SK-N-SH (cell line): ENCODE measurements at regions not wholly inside any gene's neighbourhood (a gene's known extent, or its start where the extent isn't known, plus 50 kb on each side); places are given as distances from the start of the nearest gene placed in this dataset.

ENCODE experiments used
- CTCF ChIA-PET: fragments of 300-600, 350-600 bp; formaldehyde crosslinking; extraction: SDS; loops from one replicate; lab custom pipeline; 2021; lab: Yijun Ruan, JAX
- POLR2A ChIA-PET: fragments of 350-600 bp; sonication (Branson Sonifier 250); formaldehyde crosslinking; extraction: SDS; loops from one replicate; lab custom pipeline; 2020; ENCODE audit warnings: antibody characterized with exemption, inconsistent platforms; lab: Yijun Ruan, JAX
- DNase-seq: peaks from one replicate; pipeline ENCODE4 v3.0.0; 2012
- H2AFZ ChIP-seq: fragments of 200-600 bp; sonication (generic); 2 replicates; pipeline ENCODE4 v1.8.1; 2016; ENCODE audit warnings: antibody characterized with exemption, mild to moderate bottlenecking, low read depth
- H3F3A ChIP-seq: fragments of 200-600 bp; sonication (generic); replicated peaks from 2 replicates; pipeline ENCODE3; 2016; ENCODE audit warnings: antibody characterized with exemption, mild to moderate bottlenecking; ENCODE audit not compliant: insufficient read depth
- H3K27ac ChIP-seq, 2 experiments: fragments of 200-500 bp in 1 of 2; fragments of 200-600 bp in 1 of 2; sonication (Bioruptor generic) in 1 of 2; sonication (generic), shearing (Covaris generic) in 1 of 2; 2 replicates each; pipeline versions ENCODE4 v1.5.1 to v1.6.1; 2014 to 2016; ENCODE audit warnings: low read depth in 2 of 2, inconsistent platforms in 1 of 2, low read length in 1 of 2, mild to moderate bottlenecking in 1 of 2, mixed read lengths in 1 of 2
- H3K27me3 ChIP-seq: fragments of 200-600 bp; sonication (generic), shearing (Covaris generic); 2 replicates; pipeline ENCODE4 v1.6.1; 2016; ENCODE audit warnings: mixed run types; ENCODE audit not compliant: insufficient read depth
- H3K36me3 ChIP-seq, 2 experiments: fragments of 200-500 bp in 1 of 2; fragments of 200-600 bp in 1 of 2; sonication (Bioruptor generic) in 1 of 2; sonication (generic) in 1 of 2; replicated peaks in 1 of 2; 2 replicates each; pipeline versions ENCODE3 to v1.5.1; 2014 to 2016; ENCODE audit warnings: low read length in 1 of 2, mild to moderate bottlenecking in 1 of 2; ENCODE audit not compliant: insufficient read depth in 2 of 2, control insufficient read depth in 1 of 2
- H3K4me1 ChIP-seq, 2 experiments: fragments of 200-500 bp in 1 of 2; fragments of 200-600 bp in 1 of 2; sonication (Bioruptor generic) in 1 of 2; sonication (generic), shearing (Covaris generic) in 1 of 2; 2 replicates each; pipeline versions ENCODE4 v1.5.1 to v1.6.1; 2014 to 2016; ENCODE audit warnings: low read depth in 1 of 2, low read length in 1 of 2, mixed run types in 1 of 2; ENCODE audit not compliant: insufficient read depth in 2 of 2, control insufficient read depth in 1 of 2
- H3K4me2 ChIP-seq: fragments of 200-600 bp; sonication (generic), shearing (Covaris generic); 2 replicates; pipeline ENCODE4 v1.6.1; 2017; ENCODE audit warnings: mixed run types
- H3K4me3 ChIP-seq, 2 experiments: fragments of 200-500 bp in 1 of 2; fragments of 200-600 bp in 1 of 2; sonication (Bioruptor generic) in 1 of 2; sonication (generic), shearing (Covaris generic) in 1 of 2; 2 replicates each; pipeline versions ENCODE4 v1.5.1 to v1.8.1; 2014 to 2016; ENCODE audit warnings: low read depth in 2 of 2, inconsistent platforms in 1 of 2, low read length in 1 of 2, mild to moderate bottlenecking in 1 of 2, mixed read lengths in 1 of 2, moderate library complexity in 1 of 2
- H3K79me2 ChIP-seq: fragments of 200-600 bp; sonication (generic); 2 replicates; pipeline ENCODE4 v1.8.1; 2017; ENCODE audit warnings: mild to moderate bottlenecking; ENCODE audit not compliant: insufficient read depth
- H3K9ac ChIP-seq: fragments of 200-600 bp; sonication (generic); 2 replicates; pipeline ENCODE4 v1.6.1; 2017; ENCODE audit warnings: mixed run types
- H3K9me2 ChIP-seq: fragments of 200-600 bp; sonication (generic); 2 replicates; pipeline ENCODE4 v1.6.1; 2017; ENCODE audit warnings: mixed run types
- H3K9me3 ChIP-seq: fragments of 200-600 bp; sonication (generic); 2 replicates; pipeline ENCODE4 v1.6.1; 2017; ENCODE audit warnings: mixed run types, mild to moderate bottlenecking, moderate library complexity
- H4K20me1 ChIP-seq: fragments of 200-600 bp; sonication (generic); 2 replicates; pipeline ENCODE4 v1.6.1; 2017; ENCODE audit warnings: mild to moderate bottlenecking, mixed run types; ENCODE audit not compliant: insufficient read depth
- EP300 ChIP-seq, 2 experiments: IDR thresholded peaks; 2 replicates each; pipeline versions ENCODE4 v1.4.0 to v1.6.1; 2012; ENCODE audit warnings: borderline replicate concordance in 1 of 2, low read depth in 1 of 2, low read length in 1 of 2
- EZH2phosphoT487 ChIP-seq: fragments of 200-600 bp; sonication (generic); IDR thresholded peaks from 2 replicates; pipeline ENCODE4 v1.6.1; 2017; ENCODE audit warnings: low read depth, mixed run types, mild to moderate bottlenecking, antibody characterized with exemption, moderate library complexity, borderline replicate concordance
- FOXM1 ChIP-seq: IDR thresholded peaks from 2 replicates; pipeline ENCODE4 v1.4.0; 2012; ENCODE audit warnings: low read depth, mild to moderate bottlenecking
- GABPA ChIP-seq: IDR thresholded peaks from 2 replicates; pipeline ENCODE4 v1.4.0; 2012; ENCODE audit warnings: low read depth, mild to moderate bottlenecking
- GATA2 ChIP-seq: sonication (generic); formaldehyde crosslinking; IDR thresholded peaks from 2 replicates; pipeline ENCODE4 v1.5.0; 2020; ENCODE audit warnings: mild to moderate bottlenecking, missing genetic modification reagents
- MEF2A ChIP-seq: IDR thresholded peaks from 2 replicates; pipeline ENCODE4 v1.4.0; 2012; ENCODE audit warnings: low read depth, borderline replicate concordance
- RAD21 ChIP-seq: IDR thresholded peaks from 2 replicates; pipeline ENCODE4 v1.6.1; 2012; ENCODE audit warnings: mild to moderate bottlenecking, low read length
- RXRA ChIP-seq: IDR thresholded peaks from 2 replicates; pipeline ENCODE4 v1.4.0; 2012; ENCODE audit warnings: low read depth, mild to moderate bottlenecking, borderline replicate concordance
- SIN3A ChIP-seq: IDR thresholded peaks from 2 replicates; pipeline ENCODE4 v1.6.1; 2012; ENCODE audit warnings: low read depth, mild to moderate bottlenecking, low read length, moderate library complexity, borderline replicate concordance
- SMC3 ChIP-seq: IDR thresholded peaks from 2 replicates; pipeline ENCODE4 v1.6.1; 2012; ENCODE audit warnings: low read depth, low read length, improper control_type of control experiment
- TAF1 ChIP-seq: IDR thresholded peaks from 2 replicates; pipeline ENCODE4 v1.6.1; 2012; ENCODE audit warnings: low read depth, mild to moderate bottlenecking, low read length, moderate library complexity, borderline replicate concordance
- TCF12 ChIP-seq: IDR thresholded peaks from 2 replicates; pipeline ENCODE4 v1.4.0; 2012
- WGBS: methylation state at CpG from one replicate; pipeline ENCODE4 v1.1.6; 2017; ENCODE audit warnings: low lambda C conversion rate; 5-methylcytosine and 5-hydroxymethylcytosine counted together
- TF ChIP-seq, protein P1 (sequence below): fragments of 150-350 bp; IDR thresholded peaks from 2 replicates; pipeline ENCODE4 v1.6.1; 2016; ENCODE audit warnings: mild to moderate bottlenecking, low read depth, low read length
- TF ChIP-seq, protein P2 (sequence below): fragments of 200-600 bp; sonication (generic); IDR thresholded peaks from 2 replicates; pipeline ENCODE4 v1.6.1; 2017; ENCODE audit warnings: antibody characterized with exemption, mild to moderate bottlenecking, moderate library complexity
- TF ChIP-seq, protein P3 (sequence below): fragments of 150-350 bp; IDR thresholded peaks from 2 replicates; pipeline ENCODE4 v1.6.1; 2017; ENCODE audit warnings: antibody characterized with exemption, low read length, low read depth, borderline replicate concordance
- TF ChIP-seq, protein P4 (sequence below): IDR thresholded peaks from 2 replicates; pipeline ENCODE4 v1.6.1; 2012; ENCODE audit warnings: mild to moderate bottlenecking, low read depth, low read length, moderate library complexity
- TF ChIP-seq, protein P5 (sequence below): IDR thresholded peaks from 2 replicates; pipeline ENCODE4; 2012
- TF ChIP-seq, protein P6 (sequence below): IDR thresholded peaks from 2 replicates; pipeline ENCODE4 v1.4.0; 2012; ENCODE audit warnings: low read depth, borderline replicate concordance
- TF ChIP-seq, protein P7 (sequence below): IDR thresholded peaks from 2 replicates; pipeline ENCODE4 v1.4.0; 2012; ENCODE audit warnings: low read depth

DNA sequence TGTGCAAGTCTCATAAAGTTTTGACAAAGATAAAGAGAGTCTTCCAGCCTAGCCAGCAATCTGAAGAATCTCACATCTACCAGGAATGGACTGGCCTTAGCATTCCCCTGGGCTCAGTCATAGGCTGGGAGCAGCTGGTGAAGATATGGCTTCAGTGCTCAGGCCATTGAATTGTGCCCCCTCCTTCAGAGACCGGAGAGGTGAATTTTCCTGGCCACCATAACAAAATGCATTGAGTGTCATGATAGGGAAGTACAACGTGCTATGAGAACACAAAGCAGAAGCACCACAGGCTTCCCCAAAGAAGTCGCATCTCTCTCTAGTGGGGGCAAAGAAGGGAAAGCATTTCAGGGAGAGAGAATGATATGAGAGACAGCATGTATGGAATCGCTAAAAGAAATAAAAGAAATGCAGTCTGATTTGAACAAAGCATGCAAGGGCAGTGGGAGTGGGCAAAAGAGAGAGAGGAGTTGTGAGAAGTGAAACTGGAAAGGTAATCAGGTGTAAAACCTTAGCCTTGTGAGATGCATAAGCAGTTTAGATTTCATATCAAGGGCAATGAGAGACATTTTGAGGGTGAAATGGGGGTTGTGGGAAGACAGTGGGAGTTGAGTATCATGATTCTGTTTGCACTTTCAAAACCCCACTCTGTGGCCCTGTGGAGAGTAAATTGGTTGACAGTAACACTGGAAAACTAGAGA is 57.1 kb upstream of the NMUR2 start:
- TF ChIP-seq EZH2phosphoT487 (no peak), RXRA (no peak), FOXM1 (no peak), MEF2A (no peak), RAD21 (no peak), TCF12 (no peak), GABPA (no peak), SMC3 (no peak), EP300 (IDR thresholded peaks at IDR 0.05; ENCODE audit: borderline replicate concordance in 1 of 2, low read depth in 1 of 2, low read length in 1 of 2) (no peak), GATA2 (CRISPR knock-in tag) (no peak), SIN3A (no peak), TAF1 (no peak)
- TF ChIP-seq, protein P1, sequence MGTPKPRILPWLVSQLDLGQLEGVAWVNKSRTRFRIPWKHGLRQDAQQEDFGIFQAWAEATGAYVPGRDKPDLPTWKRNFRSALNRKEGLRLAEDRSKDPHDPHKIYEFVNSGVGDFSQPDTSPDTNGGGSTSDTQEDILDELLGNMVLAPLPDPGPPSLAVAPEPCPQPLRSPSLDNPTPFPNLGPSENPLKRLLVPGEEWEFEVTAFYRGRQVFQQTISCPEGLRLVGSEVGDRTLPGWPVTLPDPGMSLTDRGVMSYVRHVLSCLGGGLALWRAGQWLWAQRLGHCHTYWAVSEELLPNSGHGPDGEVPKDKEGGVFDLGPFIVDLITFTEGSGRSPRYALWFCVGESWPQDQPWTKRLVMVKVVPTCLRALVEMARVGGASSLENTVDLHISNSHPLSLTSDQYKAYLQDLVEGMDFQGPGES, result no peak
- TF ChIP-seq, protein P2, sequence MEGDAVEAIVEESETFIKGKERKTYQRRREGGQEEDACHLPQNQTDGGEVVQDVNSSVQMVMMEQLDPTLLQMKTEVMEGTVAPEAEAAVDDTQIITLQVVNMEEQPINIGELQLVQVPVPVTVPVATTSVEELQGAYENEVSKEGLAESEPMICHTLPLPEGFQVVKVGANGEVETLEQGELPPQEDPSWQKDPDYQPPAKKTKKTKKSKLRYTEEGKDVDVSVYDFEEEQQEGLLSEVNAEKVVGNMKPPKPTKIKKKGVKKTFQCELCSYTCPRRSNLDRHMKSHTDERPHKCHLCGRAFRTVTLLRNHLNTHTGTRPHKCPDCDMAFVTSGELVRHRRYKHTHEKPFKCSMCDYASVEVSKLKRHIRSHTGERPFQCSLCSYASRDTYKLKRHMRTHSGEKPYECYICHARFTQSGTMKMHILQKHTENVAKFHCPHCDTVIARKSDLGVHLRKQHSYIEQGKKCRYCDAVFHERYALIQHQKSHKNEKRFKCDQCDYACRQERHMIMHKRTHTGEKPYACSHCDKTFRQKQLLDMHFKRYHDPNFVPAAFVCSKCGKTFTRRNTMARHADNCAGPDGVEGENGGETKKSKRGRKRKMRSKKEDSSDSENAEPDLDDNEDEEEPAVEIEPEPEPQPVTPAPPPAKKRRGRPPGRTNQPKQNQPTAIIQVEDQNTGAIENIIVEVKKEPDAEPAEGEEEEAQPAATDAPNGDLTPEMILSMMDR, result no peak
- TF ChIP-seq, protein P3, sequence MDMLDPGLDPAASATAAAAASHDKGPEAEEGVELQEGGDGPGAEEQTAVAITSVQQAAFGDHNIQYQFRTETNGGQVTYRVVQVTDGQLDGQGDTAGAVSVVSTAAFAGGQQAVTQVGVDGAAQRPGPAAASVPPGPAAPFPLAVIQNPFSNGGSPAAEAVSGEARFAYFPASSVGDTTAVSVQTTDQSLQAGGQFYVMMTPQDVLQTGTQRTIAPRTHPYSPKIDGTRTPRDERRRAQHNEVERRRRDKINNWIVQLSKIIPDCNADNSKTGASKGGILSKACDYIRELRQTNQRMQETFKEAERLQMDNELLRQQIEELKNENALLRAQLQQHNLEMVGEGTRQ, result no peak
- TF ChIP-seq, protein P4, sequence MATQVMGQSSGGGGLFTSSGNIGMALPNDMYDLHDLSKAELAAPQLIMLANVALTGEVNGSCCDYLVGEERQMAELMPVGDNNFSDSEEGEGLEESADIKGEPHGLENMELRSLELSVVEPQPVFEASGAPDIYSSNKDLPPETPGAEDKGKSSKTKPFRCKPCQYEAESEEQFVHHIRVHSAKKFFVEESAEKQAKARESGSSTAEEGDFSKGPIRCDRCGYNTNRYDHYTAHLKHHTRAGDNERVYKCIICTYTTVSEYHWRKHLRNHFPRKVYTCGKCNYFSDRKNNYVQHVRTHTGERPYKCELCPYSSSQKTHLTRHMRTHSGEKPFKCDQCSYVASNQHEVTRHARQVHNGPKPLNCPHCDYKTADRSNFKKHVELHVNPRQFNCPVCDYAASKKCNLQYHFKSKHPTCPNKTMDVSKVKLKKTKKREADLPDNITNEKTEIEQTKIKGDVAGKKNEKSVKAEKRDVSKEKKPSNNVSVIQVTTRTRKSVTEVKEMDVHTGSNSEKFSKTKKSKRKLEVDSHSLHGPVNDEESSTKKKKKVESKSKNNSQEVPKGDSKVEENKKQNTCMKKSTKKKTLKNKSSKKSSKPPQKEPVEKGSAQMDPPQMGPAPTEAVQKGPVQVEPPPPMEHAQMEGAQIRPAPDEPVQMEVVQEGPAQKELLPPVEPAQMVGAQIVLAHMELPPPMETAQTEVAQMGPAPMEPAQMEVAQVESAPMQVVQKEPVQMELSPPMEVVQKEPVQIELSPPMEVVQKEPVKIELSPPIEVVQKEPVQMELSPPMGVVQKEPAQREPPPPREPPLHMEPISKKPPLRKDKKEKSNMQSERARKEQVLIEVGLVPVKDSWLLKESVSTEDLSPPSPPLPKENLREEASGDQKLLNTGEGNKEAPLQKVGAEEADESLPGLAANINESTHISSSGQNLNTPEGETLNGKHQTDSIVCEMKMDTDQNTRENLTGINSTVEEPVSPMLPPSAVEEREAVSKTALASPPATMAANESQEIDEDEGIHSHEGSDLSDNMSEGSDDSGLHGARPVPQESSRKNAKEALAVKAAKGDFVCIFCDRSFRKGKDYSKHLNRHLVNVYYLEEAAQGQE, result no peak
- TF ChIP-seq, protein P5, sequence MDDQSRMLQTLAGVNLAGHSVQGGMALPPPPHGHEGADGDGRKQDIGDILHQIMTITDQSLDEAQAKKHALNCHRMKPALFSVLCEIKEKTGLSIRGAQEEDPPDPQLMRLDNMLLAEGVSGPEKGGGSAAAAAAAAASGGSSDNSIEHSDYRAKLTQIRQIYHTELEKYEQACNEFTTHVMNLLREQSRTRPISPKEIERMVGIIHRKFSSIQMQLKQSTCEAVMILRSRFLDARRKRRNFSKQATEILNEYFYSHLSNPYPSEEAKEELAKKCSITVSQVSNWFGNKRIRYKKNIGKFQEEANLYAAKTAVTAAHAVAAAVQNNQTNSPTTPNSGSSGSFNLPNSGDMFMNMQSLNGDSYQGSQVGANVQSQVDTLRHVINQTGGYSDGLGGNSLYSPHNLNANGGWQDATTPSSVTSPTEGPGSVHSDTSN, result no peak
- TF ChIP-seq, protein P6, sequence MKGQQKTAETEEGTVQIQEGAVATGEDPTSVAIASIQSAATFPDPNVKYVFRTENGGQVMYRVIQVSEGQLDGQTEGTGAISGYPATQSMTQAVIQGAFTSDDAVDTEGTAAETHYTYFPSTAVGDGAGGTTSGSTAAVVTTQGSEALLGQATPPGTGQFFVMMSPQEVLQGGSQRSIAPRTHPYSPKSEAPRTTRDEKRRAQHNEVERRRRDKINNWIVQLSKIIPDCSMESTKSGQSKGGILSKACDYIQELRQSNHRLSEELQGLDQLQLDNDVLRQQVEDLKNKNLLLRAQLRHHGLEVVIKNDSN, result no peak
- TF ChIP-seq, protein P7, sequence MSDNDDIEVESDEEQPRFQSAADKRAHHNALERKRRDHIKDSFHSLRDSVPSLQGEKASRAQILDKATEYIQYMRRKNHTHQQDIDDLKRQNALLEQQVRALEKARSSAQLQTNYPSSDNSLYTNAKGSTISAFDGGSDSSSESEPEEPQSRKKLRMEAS, result no peak
- TF ChIP-seq, all 33 proteins: peak for 0
- Histone ChIP-seq H3K4me3 (no peak overlapping the region), H3K4me1 (peaks cover 0 to 3% of the 10 kb centered on the region in 2 experiments; a peak in 1 of 4 replicates), H4K20me1 (no peaks in the 10 kb centered on the region), H3K27ac (no peak overlapping the region), H3K9ac (no peak overlapping the region), H3K36me3 (no peaks in the 10 kb centered on the region), H3K27me3 (no peaks in the 10 kb centered on the region), H3K4me2 (no peak overlapping the region), H2AFZ (no peak overlapping the region), H3K9me3 (no peaks in the 10 kb centered on the region), H3K79me2 (no peaks in the 10 kb centered on the region), H3F3A (no peaks in the 10 kb centered on the region), H3K9me2 (no peaks in the 10 kb centered on the region)
- POLR2A ChIA-PET, result no interaction called here
- WGBS, result 22% methylated on average over 4 of the region's 4 CpGs
- CTCF ChIA-PET, result no interaction called here
- DNase-seq, result no peak
